H1 (cell line): ENCODE measurements at regions not wholly inside any gene's neighbourhood (a gene's known extent, or its start where the extent isn't known, plus 50 kb on each side); places are given as distances from the start of the nearest gene placed in this dataset.

Source experiments
- ATF3 ChIP-seq: IDR thresholded peaks from 2 replicates; pipeline ENCODE4 v1.6.1; 2011; ENCODE audit warnings: low read depth, mild to moderate bottlenecking, low read length; ENCODE audit not compliant: insufficient read depth
- CBX5 ChIP-seq: fragments of 300-800, 300-1000 bp; sonication (generic); IDR thresholded peaks from 2 replicates; pipeline ENCODE4 v1.7.1; 2016; ENCODE audit warnings: antibody characterized with exemption, low read length, low read depth
- CEBPB ChIP-seq: IDR thresholded peaks from 2 replicates; pipeline ENCODE4 v1.6.1; 2012; ENCODE audit warnings: low read depth, low read length
- CREB1 ChIP-seq: IDR thresholded peaks from 2 replicates; pipeline ENCODE4 v1.6.1; 2012; ENCODE audit warnings: inconsistent platforms
- CTCF ChIP-seq, 3 experiments: IDR thresholded peaks; 1 replicate in 2 of 3; 2 replicates in 1 of 3; pipeline versions ENCODE4 v1.5.1 to v1.6.1; 2011; ENCODE audit warnings: low read length in 3 of 3, mild to moderate bottlenecking in 3 of 3, inconsistent platforms in 2 of 3, low read depth in 1 of 3, moderate library complexity in 1 of 3; ENCODE audit not compliant: insufficient read depth in 1 of 3; ENCODE audit errors: control extremely low read depth in 1 of 3
- EGR1 ChIP-seq: IDR thresholded peaks from 2 replicates; pipeline ENCODE4 v1.6.1; 2011; ENCODE audit warnings: low read depth, low read length, borderline replicate concordance
- GABPA ChIP-seq: IDR thresholded peaks from 2 replicates; pipeline ENCODE4 v1.6.1; 2011; ENCODE audit warnings: mild to moderate bottlenecking, low read length, moderate library complexity, borderline replicate concordance; ENCODE audit not compliant: insufficient read depth
- MAFK ChIP-seq: IDR thresholded peaks from 2 replicates; pipeline ENCODE4 v1.6.1; 2012; ENCODE audit warnings: low read depth, mild to moderate bottlenecking, improper control_type of control experiment, low read length
- MAX ChIP-seq: IDR thresholded peaks from 2 replicates; pipeline ENCODE4 v1.6.1; 2012; ENCODE audit warnings: inconsistent platforms
- RAD21 ChIP-seq, 2 experiments: IDR thresholded peaks in 1 of 2; conservative IDR thresholded peaks in 1 of 2; 2 replicates each; pipeline ENCODE4 v1.6.1; 2011; ENCODE audit warnings: low read depth in 2 of 2, low read length in 2 of 2, improper control_type of control experiment in 1 of 2, inconsistent platforms in 1 of 2, mild to moderate bottlenecking in 1 of 2, moderate library complexity in 1 of 2
- SRF ChIP-seq: IDR thresholded peaks from 2 replicates; pipeline ENCODE4 v1.6.1; 2011; ENCODE audit warnings: mild to moderate bottlenecking, low read depth, low read length, moderate library complexity
- TAF1 ChIP-seq: IDR thresholded peaks from 2 replicates; pipeline ENCODE4 v1.6.1; 2011; ENCODE audit warnings: mild to moderate bottlenecking, low read depth, low read length
- YY1 ChIP-seq: IDR thresholded peaks from 2 replicates; pipeline ENCODE4 v1.6.1; 2011; ENCODE audit warnings: low read depth, mild to moderate bottlenecking, low read length

DNA sequence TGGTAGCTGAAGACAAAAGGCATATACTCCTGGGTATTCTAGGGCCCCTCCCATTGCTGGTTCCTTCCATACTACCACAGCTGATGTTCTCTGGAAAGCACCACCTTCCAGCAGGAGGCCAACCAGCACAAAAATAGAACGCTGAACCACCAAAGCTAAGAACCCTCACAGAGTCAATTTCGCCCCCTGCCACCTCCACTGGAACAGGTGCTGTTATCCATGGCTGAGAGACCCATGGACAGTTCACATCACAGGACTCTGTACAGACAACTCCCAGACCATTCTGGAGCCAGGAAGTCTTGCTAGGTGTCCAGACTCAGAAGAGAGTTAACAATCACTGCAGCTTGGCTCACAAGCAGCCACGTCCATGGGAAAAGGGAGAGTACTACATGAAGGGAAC is 1851.5 kb upstream of the NUDT12 start:
- no peak for TF ChIP-seq CTCF (IDR thresholded peaks at IDR 0.05; ENCODE audit: control extremely low read depth in 1 of 3, insufficient read depth in 1 of 3, low read depth in 1 of 3, low read length in 3 of 3)
- TF ChIP-seq YY1, result no peak
- no peak for TF ChIP-seq MAFK
- no peak for TF ChIP-seq ATF3
- no peak for TF ChIP-seq SRF
- no peak for TF ChIP-seq RAD21 (IDR thresholded peaks at IDR 0.05 in 1 of 2, conservative IDR thresholded peaks at IDR 0.05 in 1 of 2; ENCODE audit: low read depth in 2 of 2, low read length in 2 of 2)
- TF ChIP-seq CBX5, result no peak
- no peak for TF ChIP-seq GABPA
- no peak for TF ChIP-seq EGR1
- no peak for TF ChIP-seq MAX
- TF ChIP-seq TAF1, result no peak
- no peak for TF ChIP-seq CREB1
- TF ChIP-seq CEBPB, result no peak
